AG09309 (cell line): ENCODE measurements at regions not wholly inside any gene's neighbourhood (a gene's known extent, or its start where the extent isn't known, plus 50 kb on each side); places are given as distances from the start of the nearest gene placed in this dataset.
"Not testable (repeated sequence)": the region's sequence is repeated elsewhere in the genome, so short reads cannot be mapped to it uniquely, and the experiment has no call there.

Experiments used
- DNase-seq: peaks from one replicate; pipeline ENCODE4 v3.0.0-alpha.2; 2010; ENCODE audit warnings: low read depth
- H3K4me3 ChIP-seq: 2 replicates; pipeline ENCODE4 v1.5.1; 2011; ENCODE audit warnings: mild to moderate bottlenecking, low read depth, low read length, moderate library complexity; ENCODE audit not compliant: control insufficient read depth
- CTCF ChIP-seq: IDR thresholded peaks from 2 replicates; pipeline ENCODE4 v1.5.1; 2011; ENCODE audit warnings: mild to moderate bottlenecking, low read depth, low read length, inconsistent platforms; ENCODE audit not compliant: insufficient read depth, control insufficient read depth; ENCODE audit errors: missing control alignments

DNA sequence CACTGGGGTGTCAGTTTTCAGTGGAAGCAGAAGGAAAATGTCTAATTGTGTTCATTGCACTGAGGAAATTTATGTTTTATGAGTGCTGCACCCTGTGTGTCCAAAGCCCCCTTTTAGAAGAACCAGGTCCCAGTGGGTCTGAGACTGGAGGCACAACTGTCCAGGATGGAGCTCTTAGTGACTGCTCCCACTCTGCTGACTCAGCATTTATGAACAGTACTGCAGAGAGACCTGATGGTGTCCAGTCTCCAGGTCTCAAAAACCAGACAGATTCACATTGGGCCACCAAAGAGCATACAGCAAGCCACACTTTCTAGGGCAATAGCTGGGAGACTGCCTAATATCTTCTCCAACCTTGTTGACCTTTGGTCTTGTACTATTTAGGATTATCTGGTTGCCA is 321.9 kb downstream of the CBLN1 start:
- no peak overlapping the region for H3K4me3 ChIP-seq
- TF ChIP-seq CTCF: no peak
- no peak for DNase-seq

- no peak overlapping the region for H3K4me3 ChIP-seq
- TF ChIP-seq CTCF: no peak
- DNase-seq: no peak
Observed at GRCh38 chr16:48959204-48959603, 322.4 kb downstream of the CBLN1 start.

GRCh38 chr16:48958681-48959080 is 323.0 kb downstream of the CBLN1 start:
- no peak for DNase-seq
- no peak for TF ChIP-seq CTCF
- no peak overlapping the region for H3K4me3 ChIP-seq

- H3K4me3 ChIP-seq: no peak overlapping the region
- TF ChIP-seq CTCF: no peak
- no peak for DNase-seq
Observed at GRCh38 chr16:48956620-48957019, 325.0 kb downstream of the CBLN1 start.

GRCh38 chr16:48955837-48956236 is 325.8 kb downstream of the CBLN1 start:
- no peak for TF ChIP-seq CTCF
- H3K4me3 ChIP-seq: no peak overlapping the region
- no peak for DNase-seq

DNA sequence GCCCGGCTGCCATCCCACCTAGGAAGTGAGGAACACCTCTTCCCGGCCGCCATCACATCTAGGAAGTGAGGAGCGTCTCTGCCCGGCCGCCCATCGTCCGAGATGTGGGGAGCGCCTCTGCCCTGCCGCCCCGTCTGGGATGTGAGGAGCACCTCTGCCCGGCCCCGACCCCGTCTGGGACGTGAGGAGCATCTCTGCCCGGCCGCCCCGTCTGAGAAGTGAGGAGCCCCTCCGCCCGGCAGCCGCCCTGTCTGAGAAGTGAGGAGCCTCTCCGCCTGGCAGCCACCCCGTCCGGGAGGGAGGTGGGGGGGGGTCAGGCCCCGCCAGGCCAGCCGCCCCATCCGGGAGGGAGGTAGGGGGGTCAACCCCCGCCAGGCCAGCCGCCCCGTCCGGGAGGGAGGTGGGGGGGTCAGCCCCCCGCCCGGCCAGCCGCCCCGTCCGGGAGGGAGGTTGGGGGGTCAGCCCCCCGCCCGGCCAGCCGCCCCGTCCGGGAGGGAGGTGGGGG is 330.0 kb downstream of the CBLN1 start:
- H3K4me3 ChIP-seq, DNase-seq: not testable (repeated sequence)

GRCh38 chr16:48950184-48950583 is 331.5 kb downstream of the CBLN1 start:
- no peak overlapping the region for H3K4me3 ChIP-seq
- no peak for TF ChIP-seq CTCF
- no peak for DNase-seq

DNA sequence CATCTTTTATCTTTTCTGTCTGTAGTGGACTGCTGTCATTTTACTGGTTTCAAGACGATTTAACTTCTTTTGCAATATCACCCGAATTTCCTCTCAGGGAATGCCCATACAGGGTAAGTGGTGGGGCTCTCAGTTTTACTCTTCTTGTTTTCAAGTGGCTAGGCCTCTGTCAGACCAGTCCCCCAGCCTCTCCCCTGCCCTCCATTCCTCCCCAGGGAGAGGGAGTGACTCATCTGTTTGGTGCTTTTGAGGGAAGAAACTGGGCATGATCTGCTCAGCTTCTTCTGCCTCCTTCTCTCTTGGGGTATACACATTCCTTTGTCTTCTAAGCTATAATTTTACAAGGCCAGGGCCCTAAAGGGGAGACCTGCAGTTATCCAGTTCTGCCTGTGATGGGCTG is 332.0 kb downstream of the CBLN1 start:
- no peak for DNase-seq
- no peak overlapping the region for H3K4me3 ChIP-seq
- no peak for TF ChIP-seq CTCF
